Tongue (tissue), 1 donor: ENCODE measurements at regions not wholly inside any gene's neighbourhood (a gene's known extent, or its start where the extent isn't known, plus 50 kb on each side); places are given as distances from the start of the nearest gene placed in this dataset.
"Not testable (repeated sequence)": the region's sequence is repeated elsewhere in the genome, so short reads cannot be mapped to it uniquely, and the experiment has no call there.

Source experiments
- DNase-seq: peaks from one replicate; pipeline ENCODE4 v3.0.0-alpha.2; 2015

GRCh38 chr10:55742487-55742886, 618.6 kb downstream of the ZWINT start:
- DNase-seq = no peak

GRCh38 chr10:55740767-55741166, 620.3 kb downstream of the ZWINT start:
- DNase-seq = not testable (repeated sequence)

GRCh38 chr10:55740110-55740509, 620.9 kb downstream of the ZWINT start:
- DNase-seq = no peak

- no peak for DNase-seq
Observed at GRCh38 chr10:55734112-55734511, 626.9 kb downstream of the ZWINT start.

- no peak for DNase-seq
Observed at GRCh38 chr10:55704950-55705349, 656.1 kb downstream of the ZWINT start.

GRCh38 chr10:55668326-55668922, 692.6 kb downstream of the ZWINT start:
- DNase-seq = peak; percentile 2

GRCh38 chr10:55653531-55653930, 707.5 kb downstream of the ZWINT start:
- DNase-seq = no peak

GRCh38 chr10:55641601-55642000, 719.5 kb downstream of the ZWINT start:
- no peak for DNase-seq

- DNase-seq = peak; percentile 76
Observed at GRCh38 chr10:55631071-55631654, 729.9 kb downstream of the ZWINT start.

GRCh38 chr10:55630491-55631056, 730.5 kb downstream of the ZWINT start:
- peak; percentile 49 for DNase-seq

GRCh38 chr10:55629793-55630490, 731.1 kb downstream of the ZWINT start:
- DNase-seq = peak; percentile 76

- peak; percentile 36 for DNase-seq
Observed at GRCh38 chr10:55628260-55628701, 732.8 kb downstream of the ZWINT start.

GRCh38 chr10:55627501-55628051, 733.5 kb downstream of the ZWINT start:
- DNase-seq = peak; percentile 19

- not testable (repeated sequence) for DNase-seq
Observed at GRCh38 chr10:55601690-55602478, 759.2 kb downstream of the ZWINT start.

GRCh38 chr10:55551603-55552002, 750.6 kb upstream of the PCDH15 start:
- no peak for DNase-seq

GRCh38 chr10:55550236-55550635, 749.2 kb upstream of the PCDH15 start:
- no peak for DNase-seq

GRCh38 chr10:55537497-55537896, 736.5 kb upstream of the PCDH15 start:
- not testable (repeated sequence) for DNase-seq

GRCh38 chr10:55519264-55519663, 718.2 kb upstream of the PCDH15 start:
- no peak for DNase-seq

- DNase-seq = not testable (repeated sequence)
Observed at GRCh38 chr10:55518416-55518815, 717.4 kb upstream of the PCDH15 start.

- DNase-seq = no peak
Observed at GRCh38 chr10:55509168-55509567, 708.1 kb upstream of the PCDH15 start.

- peak; percentile 8 for DNase-seq
Observed at GRCh38 chr10:55500931-55501559, 700.0 kb upstream of the PCDH15 start.
